Left lung (tissue), 4 donors: ENCODE measurements at regions not wholly inside any gene's neighbourhood (a gene's known extent, or its start where the extent isn't known, plus 50 kb on each side); places are given as distances from the start of the nearest gene placed in this dataset.

Experiments
- ATAC-seq: fragments of 200-7000 bp; cut with Tn5 transposase; one replicate; pipeline ENCODE4 v1.9.1; 2020; ENCODE audit warnings: moderate library complexity
- DNase-seq, 4 donors: peaks; one replicate each; pipeline ENCODE4 v3.0.0-alpha.2; 2013 to 2020
- H3K27ac ChIP-seq, 2 donors: fragments of 200-600 bp; sonication (generic) in 1 of 2; one replicate each; pipeline versions ENCODE4 v1.5.0 to v1.8.0; 2020 to 2021
- H3K27me3 ChIP-seq, 2 donors: fragments of 200-600 bp; sonication (generic) in 1 of 2; one replicate each; pipeline versions ENCODE4 v1.5.0 to v1.8.0; 2020 to 2021
- H3K36me3 ChIP-seq, 2 donors: fragments of 200-600 bp; sonication (generic) in 1 of 2; one replicate each; pipeline versions ENCODE4 v1.5.0 to v1.8.0; 2020 to 2021
- H3K4me1 ChIP-seq, 2 donors: fragments of 200-600 bp; one replicate each; pipeline ENCODE4 v1.8.0; 2021
- H3K4me3 ChIP-seq, 2 donors: fragments of 200-600 bp; sonication (generic) in 1 of 2; one replicate each; pipeline versions ENCODE4 v1.5.0 to v1.8.0; 2020 to 2021; ENCODE audit warnings: mild to moderate bottlenecking in 1 of 2
- H3K9me3 ChIP-seq, 2 donors: fragments of 200-600 bp; sonication (generic) in 1 of 2; one replicate each; pipeline versions ENCODE4 v1.5.0 to v1.8.0; 2020 to 2021
- CTCF ChIP-seq, 2 donors: fragments of 200-600 bp; sonication (generic) in 1 of 2; IDR thresholded peaks; one replicate each; pipeline versions ENCODE4 v1.5.0 to v1.8.0; 2021; ENCODE audit warnings: antibody characterized with exemption in 2 of 2
- intact Hi-C, 2 donors: fragments of 100-400 bp; cut with DNase I; formaldehyde crosslinking; loops; one replicate each; pipeline versions ENCODE4 v1.11.2 to v1.14.2; 2022
- donor health status: DM: no; HTN: yes; CAD: no.
- donor health status: DM: no; HTN: no; CAD: no.

- no peak for ATAC-seq
- intact Hi-C loops: no loop called here
These were observed 147.9 kb upstream of the SMAD1 start for GRCh38 chr4:145333786-145334185.

GRCh38 chr4:145326491-145326890 is 146.1 kb upstream of the OTUD4 start:
- intact Hi-C loops: no loop called here
- no peak for ATAC-seq
- no peak overlapping the region for H3K4me3 ChIP-seq

More at GRCh38 chr4:145333786-145334185, 147.9 kb upstream of the SMAD1 start:
- H3K36me3 ChIP-seq: no peaks in the 10 kb centered on the region
- DNase-seq: no peak
- H3K4me3 ChIP-seq: no peak overlapping the region
- no peak overlapping the region for H3K27ac ChIP-seq
- no peaks in the 10 kb centered on the region for H3K27me3 ChIP-seq
- no peak for TF ChIP-seq CTCF (IDR thresholded peaks at IDR 0.05)
- no peaks in the 10 kb centered on the region for H3K4me1 ChIP-seq
- H3K9me3 ChIP-seq: no peaks in the 10 kb centered on the region

GRCh38 chr4:145324161-145324560 is 143.8 kb upstream of the OTUD4 start:
- ATAC-seq (no peak), DNase-seq (no peak)
- Histone ChIP-seq H3K4me1 (no peaks in the 10 kb centered on the region), H3K27me3 (no peaks in the 10 kb centered on the region), H3K9me3 (no peaks in the 10 kb centered on the region), H3K27ac (no peak overlapping the region), H3K36me3 (no peaks in the 10 kb centered on the region), H3K4me3 (no peak overlapping the region)
- TF ChIP-seq CTCF (IDR thresholded peaks at IDR 0.05): no peak
- intact Hi-C loops: no loop called here

More at GRCh38 chr4:145326491-145326890, 146.1 kb upstream of the OTUD4 start:
- DNase-seq: no peak
- Histone ChIP-seq H3K36me3 (no peaks in the 10 kb centered on the region), H3K27me3 (no peaks in the 10 kb centered on the region), H3K27ac (no peak overlapping the region), H3K9me3 (no peaks in the 10 kb centered on the region), H3K4me1 (no peaks in the 10 kb centered on the region)
- TF ChIP-seq CTCF (IDR thresholded peaks at IDR 0.05): no peak

DNA sequence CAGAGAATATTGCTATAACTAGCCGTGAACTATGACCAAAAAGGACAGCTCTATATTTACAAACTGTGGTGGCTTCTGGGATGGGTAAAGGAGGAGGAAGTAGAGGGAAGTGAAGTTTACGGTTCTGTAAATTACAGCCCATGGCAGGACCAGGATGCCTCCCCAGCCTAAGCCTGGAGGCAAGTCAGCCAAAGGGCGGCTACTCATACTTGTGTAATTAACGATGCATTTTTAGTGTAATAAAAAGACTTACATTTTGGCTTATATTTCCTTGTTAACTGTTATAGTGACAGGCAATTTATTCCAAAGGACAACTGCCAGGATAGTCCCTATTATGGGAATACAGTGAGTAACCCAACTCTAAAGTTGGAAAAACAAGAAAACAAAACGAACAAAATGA is 139.9 kb upstream of the OTUD4 start:
- intact Hi-C loops: no loop called here
- Histone ChIP-seq H3K4me3 (no peak overlapping the region), H3K27ac (no peak overlapping the region), H3K36me3 (no peaks in the 10 kb centered on the region), H3K9me3 (no peaks in the 10 kb centered on the region), H3K4me1 (no peaks in the 10 kb centered on the region), H3K27me3 (no peaks in the 10 kb centered on the region)
- no peak for DNase-seq
- no peak for ATAC-seq
- no peak for TF ChIP-seq CTCF (IDR thresholded peaks at IDR 0.05)

GRCh38 chr4:145319751-145320150 is 139.4 kb upstream of the OTUD4 start:
- intact Hi-C loops: no loop called here
- ATAC-seq: no peak
- no peak for DNase-seq
- no peak overlapping the region for H3K4me3 ChIP-seq
- H3K36me3 ChIP-seq: no peaks in the 10 kb centered on the region
- no peaks in the 10 kb centered on the region for H3K27me3 ChIP-seq
- H3K4me1 ChIP-seq: no peaks in the 10 kb centered on the region
- no peak overlapping the region for H3K27ac ChIP-seq
- no peaks in the 10 kb centered on the region for H3K9me3 ChIP-seq
- TF ChIP-seq CTCF (IDR thresholded peaks at IDR 0.05): no peak
